ENCODE measurements at regions not wholly inside any gene's neighbourhood (a gene's known extent, or its start where the extent isn't known, plus 50 kb on each side); places are given as distances from the start of the nearest gene placed in this dataset.

DNA sequence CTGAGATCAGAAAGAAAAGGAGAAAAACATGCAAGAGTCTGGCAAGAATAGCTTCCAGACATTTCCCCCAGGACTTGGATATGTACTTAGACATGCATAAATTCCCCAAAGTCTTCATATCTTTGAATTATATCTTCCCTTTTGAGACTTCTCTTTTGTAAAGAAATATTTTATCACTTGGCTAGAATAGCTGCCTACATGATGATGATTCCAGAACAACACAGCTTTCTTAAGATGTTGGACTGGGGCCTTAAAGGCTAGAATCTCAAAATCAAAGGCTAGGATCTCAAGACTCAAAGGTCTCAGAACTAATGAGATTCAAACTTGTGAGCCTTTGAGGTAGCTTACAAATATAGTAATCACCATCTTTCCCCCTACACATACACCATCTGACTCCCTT lies 842.3 kb downstream of the BCL11A start:
- no peaks in the 10 kb centered on the region for H3K27me3 Mint-ChIP-seq (ENCODE audit: low read depth in 3 of 3)
- no peaks in the 10 kb centered on the region for H3K4me1 Mint-ChIP-seq
- peaks cover 0 to 5% (median 0%) of the 10 kb centered on the region in 6 donors for H3K9me3 Mint-ChIP-seq
- H3K27ac Mint-ChIP-seq = no peak overlapping the region
- DNase-seq = no peak
- no peak overlapping the region for H3K4me3 Mint-ChIP-seq
- H3K36me3 Mint-ChIP-seq = no peaks in the 10 kb centered on the region

DNA sequence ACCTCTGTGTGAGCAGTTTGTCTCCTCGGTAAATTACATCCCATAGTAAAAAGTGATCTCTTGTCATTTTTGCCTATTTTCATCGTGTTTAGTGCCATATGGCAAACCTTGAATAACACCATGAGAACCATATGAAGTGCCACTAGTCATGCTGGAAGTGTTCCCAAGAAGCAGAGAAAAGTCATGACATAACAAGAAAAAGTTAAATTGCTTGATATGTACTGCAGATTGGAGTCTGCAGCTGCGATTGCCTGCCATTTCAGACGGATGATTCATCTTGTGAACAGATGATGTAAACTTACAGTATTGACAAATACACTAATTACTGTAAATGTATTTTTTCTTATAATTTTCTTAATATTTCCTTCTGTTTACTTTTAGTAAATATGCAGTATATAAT lies 846.7 kb downstream of the BCL11A start:
- DNase-seq = no peak
- Mint-ChIP-seq H3K27me3 (ENCODE audit: low read depth in 3 of 3) (no peaks in the 10 kb centered on the region), H3K4me1 (no peaks in the 10 kb centered on the region), H3K4me3 (no peak overlapping the region), H3K36me3 (no peaks in the 10 kb centered on the region), H3K9me3 (peaks cover 0 to 34% (median 6%) of the 10 kb centered on the region in 6 donors), H3K27ac (no peak overlapping the region)

DNA sequence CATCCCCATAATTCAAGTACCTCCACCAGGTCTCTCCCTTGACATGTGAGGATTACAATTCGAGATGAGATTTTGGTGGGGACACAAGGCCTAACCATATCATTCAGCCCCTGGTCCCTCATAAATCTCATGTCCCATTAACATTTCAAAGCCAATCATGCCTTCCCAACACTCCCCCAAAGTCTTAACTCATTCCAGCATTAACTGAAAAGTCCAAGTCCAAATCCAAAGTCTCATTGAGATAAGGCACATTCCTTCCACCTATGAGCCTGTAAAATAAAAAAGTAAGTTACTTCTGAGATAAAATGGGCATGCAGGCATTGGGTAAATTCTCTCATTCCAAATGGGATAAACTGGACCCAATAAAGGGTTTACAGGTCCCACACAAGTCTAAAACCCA lies 849.7 kb downstream of the BCL11A start:
- H3K36me3 Mint-ChIP-seq = no peaks in the 10 kb centered on the region
- no peak overlapping the region for H3K27ac Mint-ChIP-seq
- no peaks in the 10 kb centered on the region for H3K4me1 Mint-ChIP-seq
- H3K4me3 Mint-ChIP-seq = no peak overlapping the region
- H3K9me3 Mint-ChIP-seq = peaks cover 0 to 34% (median 7%) of the 10 kb centered on the region in 6 donors
- no peaks in the 10 kb centered on the region for H3K27me3 Mint-ChIP-seq (ENCODE audit: low read depth in 3 of 3)
- no peak for DNase-seq

DNA sequence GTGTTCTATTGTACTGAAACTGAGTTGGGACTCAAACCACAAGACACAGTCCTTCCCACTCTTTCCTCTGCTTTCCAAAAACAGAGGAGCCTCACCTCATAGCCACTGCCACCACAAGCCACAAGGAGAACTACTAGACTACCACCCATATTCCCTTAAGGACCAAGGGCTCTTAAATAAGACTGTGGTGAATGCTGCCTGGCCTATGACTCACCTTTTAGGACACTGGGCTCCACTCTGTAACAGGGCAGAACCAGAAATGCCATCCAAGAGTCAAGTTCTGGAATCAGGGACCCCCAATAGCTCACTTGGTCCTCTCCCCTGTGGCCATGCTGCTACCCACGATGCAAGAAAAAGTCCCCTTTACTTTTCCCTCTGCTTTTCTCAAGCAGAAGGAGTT lies 851.4 kb downstream of the BCL11A start:
- no peaks in the 10 kb centered on the region for H3K4me1 Mint-ChIP-seq
- no peak overlapping the region for H3K27ac Mint-ChIP-seq
- peaks cover 0 to 34% (median 7%) of the 10 kb centered on the region in 6 donors for H3K9me3 Mint-ChIP-seq
- no peaks in the 10 kb centered on the region for H3K36me3 Mint-ChIP-seq
- H3K4me3 Mint-ChIP-seq = no peak overlapping the region
- no peaks in the 10 kb centered on the region for H3K27me3 Mint-ChIP-seq (ENCODE audit: low read depth in 3 of 3)
- DNase-seq = no peak

DNA sequence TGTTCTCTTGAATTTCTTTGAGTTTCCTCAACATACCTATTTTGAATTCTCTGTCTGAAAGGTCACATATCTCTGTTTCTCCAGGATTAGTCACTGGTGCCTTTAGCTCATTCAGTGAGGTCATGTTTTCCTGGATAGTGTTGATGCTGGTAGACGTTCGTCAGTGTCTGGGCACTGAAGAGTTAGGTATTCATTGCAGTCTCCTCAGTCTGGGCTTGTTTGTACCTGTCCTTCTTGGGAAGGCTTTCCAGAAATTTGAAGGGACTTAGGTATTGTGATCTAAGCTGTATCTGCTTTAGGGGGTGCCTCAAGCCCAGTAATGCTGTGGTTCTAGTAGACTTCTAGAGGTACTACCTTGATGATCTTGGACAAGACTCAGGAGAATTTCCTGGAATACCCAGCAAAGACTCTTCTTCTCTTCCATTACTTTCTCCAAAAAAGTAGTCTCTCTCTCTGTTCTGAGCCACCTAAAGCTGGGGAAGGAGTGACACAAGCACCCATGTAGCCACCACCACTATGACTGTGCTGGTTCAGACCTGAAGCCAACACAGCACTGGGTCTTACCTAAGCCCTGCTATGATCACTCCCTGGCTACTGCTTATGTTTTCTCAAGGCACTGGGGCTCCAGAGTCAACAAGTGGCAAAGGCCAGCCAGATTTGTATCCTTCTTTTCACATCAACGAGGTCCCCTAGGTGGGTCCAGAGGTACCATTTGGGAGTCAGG lies 852.0 kb downstream of the BCL11A start:
- DNase-seq = no peak
- Mint-ChIP-seq H3K4me1 (no peaks in the 10 kb centered on the region), H3K36me3 (no peaks in the 10 kb centered on the region), H3K9me3 (peaks cover 0 to 34% (median 8%) of the 10 kb centered on the region in 6 donors), H3K4me3 (no peak overlapping the region), H3K27ac (no peak overlapping the region), H3K27me3 (ENCODE audit: low read depth in 3 of 3) (no peaks in the 10 kb centered on the region)

DNA sequence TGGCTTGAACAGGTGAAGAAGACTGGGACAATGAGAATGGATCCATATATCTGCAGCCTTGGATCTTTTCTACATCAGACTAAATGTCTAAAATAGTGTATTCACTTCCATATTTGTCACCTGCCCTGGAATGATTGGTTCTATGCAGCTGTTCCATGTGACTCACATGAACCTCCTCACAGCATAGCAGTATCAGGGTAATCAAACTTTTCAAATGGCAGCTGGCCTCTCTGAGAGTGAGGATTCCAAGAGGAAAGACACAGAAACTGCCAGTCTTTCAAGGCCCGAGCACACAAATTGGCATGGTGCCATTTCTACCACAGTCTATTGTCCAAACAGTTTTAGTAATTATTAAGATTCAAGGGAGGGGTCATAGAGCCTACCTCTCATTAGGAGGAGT lies 859.3 kb downstream of the BCL11A start:
- no peak overlapping the region for H3K27ac Mint-ChIP-seq
- no peak overlapping the region for H3K4me3 Mint-ChIP-seq
- H3K36me3 Mint-ChIP-seq = no peaks in the 10 kb centered on the region
- no peaks in the 10 kb centered on the region for H3K4me1 Mint-ChIP-seq
- H3K27me3 Mint-ChIP-seq (ENCODE audit: low read depth in 3 of 3) = no peaks in the 10 kb centered on the region
- DNase-seq = no peak
- peaks cover 0 to 3% (median 1%) of the 10 kb centered on the region in 6 donors for H3K9me3 Mint-ChIP-seq

DNA sequence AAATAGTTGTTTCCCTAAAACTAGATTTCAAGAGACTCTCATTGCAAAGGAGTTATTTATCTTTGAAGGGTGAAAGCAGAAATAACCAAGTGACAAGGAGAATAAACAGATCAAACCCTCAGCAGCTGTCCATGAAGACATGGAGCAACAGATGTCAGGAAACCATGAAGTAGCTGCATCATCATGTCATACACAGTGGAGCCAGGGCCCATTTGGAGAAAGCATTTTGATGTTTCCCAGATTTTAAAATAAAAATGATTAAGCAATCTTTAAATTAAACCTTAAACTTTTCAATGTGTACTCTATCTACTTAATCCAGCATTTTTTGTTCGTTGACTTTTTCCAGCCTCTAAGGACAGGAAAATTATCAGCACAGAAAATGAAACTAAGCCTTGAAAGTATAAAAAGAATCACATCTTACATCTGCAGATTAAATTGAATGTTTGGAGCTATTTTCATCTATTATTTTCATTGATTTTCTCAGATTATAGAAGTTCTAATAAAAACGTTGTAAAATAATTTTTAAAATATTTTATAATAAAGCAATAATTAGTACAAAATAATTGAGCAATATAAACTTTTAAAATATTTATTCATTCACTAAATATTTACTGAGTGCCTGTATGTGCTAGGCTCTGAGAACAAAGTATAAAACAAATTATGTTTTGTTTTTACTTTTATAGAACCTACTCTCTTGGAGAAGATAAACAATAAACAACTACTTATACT lies 860.1 kb downstream of the BCL11A start:
- Mint-ChIP-seq H3K4me1 (no peaks in the 10 kb centered on the region), H3K36me3 (no peaks in the 10 kb centered on the region), H3K27ac (no peak overlapping the region), H3K27me3 (ENCODE audit: low read depth in 3 of 3) (no peaks in the 10 kb centered on the region), H3K4me3 (no peak overlapping the region), H3K9me3 (peaks cover 0 to 3% (median 1%) of the 10 kb centered on the region in 6 donors)
- no peak for DNase-seq

DNA sequence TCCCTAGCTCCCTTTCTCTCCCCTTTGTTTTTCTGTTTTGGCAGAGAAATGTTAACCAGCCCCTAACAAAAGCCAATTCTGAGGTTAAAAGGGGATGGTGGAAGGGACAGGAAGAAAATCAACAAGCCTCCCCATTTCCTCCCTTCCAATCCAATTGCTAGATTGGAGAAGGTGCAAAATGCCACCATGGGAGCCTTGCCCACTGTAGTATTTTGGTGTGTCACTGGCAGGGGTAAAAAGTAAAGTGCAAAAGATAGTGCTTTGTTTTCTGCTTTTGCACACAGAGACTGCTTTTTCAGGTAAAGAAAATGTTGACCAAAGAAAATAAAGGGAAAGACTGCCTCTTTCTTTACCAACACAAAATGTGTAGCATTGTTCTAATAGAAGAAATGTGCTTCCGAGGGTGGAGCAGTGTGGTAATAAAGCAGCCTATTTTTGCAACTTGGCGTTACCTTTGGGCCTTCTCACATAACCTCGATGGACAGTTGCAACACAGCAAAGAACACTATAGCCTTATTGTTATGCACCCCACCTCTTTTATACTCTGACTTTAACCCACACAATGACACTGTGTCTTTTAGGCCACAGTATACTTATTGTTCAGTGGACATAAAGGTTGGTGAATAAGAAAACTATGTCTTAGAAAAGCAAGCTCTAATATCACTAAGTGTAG lies 861.8 kb downstream of the BCL11A start:
- Mint-ChIP-seq H3K4me3 (no peak overlapping the region), H3K36me3 (no peaks in the 10 kb centered on the region), H3K4me1 (no peaks in the 10 kb centered on the region), H3K9me3 (peaks cover 0 to 6% (median 2%) of the 10 kb centered on the region in 6 donors), H3K27me3 (ENCODE audit: low read depth in 3 of 3) (peaks cover 0 to 1% (median 0%) of the 10 kb centered on the region in 3 donors), H3K27ac (no peak overlapping the region)
- DNase-seq = no peak

DNA sequence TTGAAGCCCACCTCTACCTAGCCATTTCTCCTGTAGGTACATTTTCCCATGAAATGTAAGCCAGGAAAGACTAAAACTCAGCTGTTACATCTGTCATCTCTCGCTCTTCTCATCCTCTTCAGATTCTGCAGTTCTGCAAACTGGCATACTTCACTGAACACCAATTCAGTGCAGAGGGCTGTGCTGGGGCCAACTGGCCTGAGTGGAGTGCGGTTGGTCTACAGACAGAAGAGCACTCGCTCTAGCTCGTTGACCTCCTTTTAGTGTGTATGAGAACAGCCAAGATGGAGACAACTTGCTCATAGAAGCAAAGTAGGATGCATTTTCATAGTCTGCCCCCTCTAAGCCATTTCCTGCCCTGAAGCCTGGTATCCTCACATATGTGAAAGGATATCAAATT lies 862.6 kb downstream of the BCL11A start:
- peaks cover 0 to 12% (median 2%) of the 10 kb centered on the region in 6 donors for H3K9me3 Mint-ChIP-seq
- no peaks in the 10 kb centered on the region for H3K36me3 Mint-ChIP-seq
- DNase-seq = no peak
- no peak overlapping the region for H3K4me3 Mint-ChIP-seq
- H3K27ac Mint-ChIP-seq = no peak overlapping the region
- peaks cover 0 to 2% (median 0%) of the 10 kb centered on the region in 3 donors for H3K27me3 Mint-ChIP-seq (ENCODE audit: low read depth in 3 of 3)
- no peaks in the 10 kb centered on the region for H3K4me1 Mint-ChIP-seq

DNA sequence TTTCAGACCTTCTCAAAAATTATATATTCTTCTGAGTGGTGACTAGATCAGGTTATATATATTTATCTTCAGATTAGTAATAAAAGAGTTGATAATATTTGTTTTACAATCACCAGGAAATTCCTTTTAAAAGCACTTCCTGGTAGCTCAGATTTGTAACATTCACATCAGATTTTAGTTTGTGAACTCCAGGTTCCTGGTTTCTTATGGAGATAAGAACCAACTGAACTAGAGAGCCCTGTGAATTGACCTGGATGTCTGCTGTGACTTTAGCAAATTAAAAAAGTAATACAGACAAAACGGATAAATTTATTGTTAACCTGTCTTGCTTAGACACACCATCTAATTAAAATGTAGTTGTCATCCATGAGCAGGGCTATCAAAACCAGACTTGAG lies 868.7 kb downstream of the BCL11A start:
- Mint-ChIP-seq H3K9me3 (peaks cover 0 to 9% (median 5%) of the 10 kb centered on the region in 6 donors), H3K4me3 (no peak overlapping the region), H3K27me3 (ENCODE audit: low read depth in 3 of 3) (peaks cover 0 to 2% (median 0%) of the 10 kb centered on the region in 3 donors), H3K4me1 (no peaks in the 10 kb centered on the region), H3K36me3 (no peaks in the 10 kb centered on the region), H3K27ac (no peak overlapping the region)
- DNase-seq = no peak

DNA sequence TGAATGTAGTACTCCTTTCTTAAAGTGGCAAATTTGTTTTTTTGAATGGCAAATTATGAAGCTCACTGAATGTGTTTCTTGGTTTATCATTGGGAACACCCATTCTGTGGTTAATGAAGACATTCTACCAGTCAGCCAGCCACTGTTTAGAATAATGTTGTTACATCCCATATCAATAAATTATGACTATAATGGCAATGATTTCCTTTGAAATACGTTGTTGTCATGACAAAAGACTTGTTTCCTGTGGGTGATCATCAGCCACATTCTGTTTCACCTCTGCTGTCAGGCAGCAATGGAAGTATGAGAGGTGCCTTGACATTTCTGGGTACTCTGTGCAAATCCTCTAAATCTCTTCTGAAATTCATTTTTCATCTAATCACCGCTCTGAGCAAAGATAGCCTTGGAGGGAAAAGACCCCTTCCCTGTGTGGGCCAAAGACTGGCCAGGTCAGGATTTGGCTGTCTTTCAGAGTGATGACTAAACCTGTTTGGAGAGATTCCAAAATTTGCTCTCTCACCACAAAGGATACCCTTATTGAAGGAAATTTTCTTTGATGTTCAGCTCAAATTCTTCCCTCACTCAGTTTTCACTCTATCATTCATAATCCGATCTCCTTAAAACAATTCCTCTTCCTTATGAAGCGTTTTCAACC lies 869.2 kb downstream of the BCL11A start:
- H3K4me3 Mint-ChIP-seq = no peak overlapping the region
- no peaks in the 10 kb centered on the region for H3K36me3 Mint-ChIP-seq
- peaks cover 0 to 2% (median 0%) of the 10 kb centered on the region in 3 donors for H3K27me3 Mint-ChIP-seq (ENCODE audit: low read depth in 3 of 3)
- no peaks in the 10 kb centered on the region for H3K4me1 Mint-ChIP-seq
- peaks cover 0 to 9% (median 5%) of the 10 kb centered on the region in 6 donors for H3K9me3 Mint-ChIP-seq
- no peak overlapping the region for H3K27ac Mint-ChIP-seq
- DNase-seq = no peak

DNA sequence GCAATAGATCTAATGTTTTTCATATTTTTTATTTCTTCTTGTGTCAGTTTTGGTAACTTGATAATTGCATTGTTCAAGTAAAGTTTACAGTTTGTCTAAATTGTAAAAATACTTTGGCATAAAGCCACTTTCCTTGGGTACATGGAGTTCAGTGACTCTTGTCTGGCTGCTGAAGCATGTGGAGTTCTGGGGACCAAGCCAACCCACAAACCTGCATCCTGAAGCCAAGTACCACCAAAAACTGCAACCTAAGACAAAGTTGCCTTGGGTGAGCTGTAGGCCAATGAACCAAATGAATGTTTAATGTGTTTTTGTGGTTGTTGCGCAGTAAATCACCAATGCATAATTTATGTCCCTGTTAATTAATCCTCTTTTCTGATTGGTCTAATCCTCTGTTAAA lies 872.6 kb downstream of the BCL11A start:
- H3K4me1 Mint-ChIP-seq = no peaks in the 10 kb centered on the region
- no peak overlapping the region for H3K4me3 Mint-ChIP-seq
- no peak overlapping the region for H3K27ac Mint-ChIP-seq
- H3K9me3 Mint-ChIP-seq = peaks cover 0 to 6% (median 3%) of the 10 kb centered on the region in 6 donors
- no peaks in the 10 kb centered on the region for H3K36me3 Mint-ChIP-seq
- no peaks in the 10 kb centered on the region for H3K27me3 Mint-ChIP-seq (ENCODE audit: low read depth in 3 of 3)
- DNase-seq = no peak

DNA sequence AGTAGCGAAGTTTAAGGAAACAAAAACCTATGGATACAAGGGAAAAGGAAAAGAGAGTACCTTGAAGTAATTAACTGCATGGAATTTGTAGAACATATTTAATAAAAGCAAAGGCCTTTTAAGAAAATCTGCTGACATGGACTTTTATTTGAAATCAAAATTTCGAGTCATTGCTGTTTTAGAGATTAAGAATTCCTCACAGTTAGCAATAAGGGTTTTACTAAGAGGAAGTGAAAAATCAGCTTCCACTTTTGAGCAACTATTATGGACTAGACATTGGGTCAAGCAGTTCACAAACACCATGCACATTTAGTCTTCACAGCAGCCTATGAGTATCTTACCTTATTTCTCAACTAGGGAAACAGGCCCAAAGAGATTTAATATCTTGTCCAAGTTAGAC lies 876.3 kb downstream of the BCL11A start:
- Mint-ChIP-seq H3K27ac (no peak overlapping the region), H3K4me3 (no peak overlapping the region), H3K36me3 (no peaks in the 10 kb centered on the region), H3K4me1 (no peaks in the 10 kb centered on the region), H3K9me3 (peaks cover 0 to 11% (median 4%) of the 10 kb centered on the region in 6 donors), H3K27me3 (ENCODE audit: low read depth in 3 of 3) (no peaks in the 10 kb centered on the region)
- DNase-seq = no peak

DNA sequence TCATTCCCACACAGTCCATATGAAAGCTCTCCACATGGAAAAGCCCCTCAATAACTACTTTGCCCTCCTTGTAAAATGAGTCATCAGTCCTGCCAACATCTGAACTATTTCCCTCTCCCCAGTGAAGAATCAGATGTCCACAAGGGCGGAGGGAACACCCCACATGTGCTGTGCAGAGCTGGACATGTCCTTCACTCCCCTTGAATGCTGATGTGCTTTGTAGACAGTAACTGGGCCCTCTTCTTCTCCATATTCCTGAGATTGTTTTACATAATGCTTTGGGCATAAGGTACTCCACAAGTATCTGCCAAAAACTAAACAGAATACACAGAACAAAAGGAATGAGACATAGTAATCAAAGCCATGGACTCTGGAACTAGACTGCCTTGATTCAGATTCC lies 879.4 kb downstream of the BCL11A start:
- DNase-seq = no peak
- no peaks in the 10 kb centered on the region for H3K36me3 Mint-ChIP-seq
- H3K9me3 Mint-ChIP-seq = peaks cover 0 to 11% (median 2%) of the 10 kb centered on the region in 6 donors
- no peak overlapping the region for H3K4me3 Mint-ChIP-seq
- no peak overlapping the region for H3K27ac Mint-ChIP-seq
- no peaks in the 10 kb centered on the region for H3K27me3 Mint-ChIP-seq (ENCODE audit: low read depth in 3 of 3)
- no peaks in the 10 kb centered on the region for H3K4me1 Mint-ChIP-seq

Data from immature natural killer cell (primary cell).